GM23338 (cell line): ENCODE measurements at regions not wholly inside any gene's neighbourhood (a gene's known extent, or its start where the extent isn't known, plus 50 kb on each side); places are given as distances from the start of the nearest gene placed in this dataset.
"Not testable (repeated sequence)": the region's sequence is repeated elsewhere in the genome, so short reads cannot be mapped to it uniquely, and the experiment has no call there.

Source experiments
- CREB1 ChIP-seq: fragments of 250-450 bp; sonication (Bioruptor Pico); IDR thresholded peaks from 2 replicates; pipeline ENCODE4 v1.5.0; 2020; ENCODE audit warnings: low read depth, mild to moderate bottlenecking, moderate library complexity
- EZH2 ChIP-seq: fragments of 200-600 bp; sonication (generic); IDR thresholded peaks from one replicate; pipeline ENCODE4 v1.8.0; 2017; ENCODE audit warnings: antibody characterized with exemption, mild to moderate bottlenecking, low read depth; ENCODE audit not compliant: unreplicated experiment
- EZH2phosphoT487 ChIP-seq: fragments of 200-600 bp; sonication (generic); IDR thresholded peaks from one replicate; pipeline ENCODE4 v1.8.1; 2018; ENCODE audit warnings: antibody characterized with exemption; ENCODE audit not compliant: unreplicated experiment
- JUNB ChIP-seq: IDR thresholded peaks from one replicate; pipeline ENCODE4 v1.6.1; 2016; ENCODE audit warnings: antibody characterized with exemption; ENCODE audit not compliant: unreplicated experiment
- NANOG ChIP-seq: IDR thresholded peaks from 2 replicates; pipeline ENCODE4 v1.6.1; 2016; ENCODE audit warnings: antibody characterized with exemption, borderline replicate concordance
- REST ChIP-seq: IDR thresholded peaks from one replicate; pipeline ENCODE4 v1.6.1; 2018; ENCODE audit warnings: antibody characterized with exemption; ENCODE audit not compliant: unreplicated experiment
- ZNF114 ChIP-seq: fragments of 250-450 bp; sonication (Bioruptor Pico); IDR thresholded peaks from 2 replicates; pipeline ENCODE4 v1.5.0; 2020; ENCODE audit warnings: mild to moderate bottlenecking, moderate library complexity
- TF ChIP-seq, protein P1 (sequence below), 2 experiments: fragments of 200-600 bp in 1 of 2; sonication (generic) in 1 of 2; conservative IDR thresholded peaks; 2 replicates each; pipeline versions ENCODE4 v1.5.1 to v1.6.1; 2016 to 2017; ENCODE audit warnings: antibody characterized with exemption in 2 of 2, low read depth in 2 of 2, mild to moderate bottlenecking in 2 of 2, moderate library complexity in 1 of 2

- TF ChIP-seq, protein P1, sequence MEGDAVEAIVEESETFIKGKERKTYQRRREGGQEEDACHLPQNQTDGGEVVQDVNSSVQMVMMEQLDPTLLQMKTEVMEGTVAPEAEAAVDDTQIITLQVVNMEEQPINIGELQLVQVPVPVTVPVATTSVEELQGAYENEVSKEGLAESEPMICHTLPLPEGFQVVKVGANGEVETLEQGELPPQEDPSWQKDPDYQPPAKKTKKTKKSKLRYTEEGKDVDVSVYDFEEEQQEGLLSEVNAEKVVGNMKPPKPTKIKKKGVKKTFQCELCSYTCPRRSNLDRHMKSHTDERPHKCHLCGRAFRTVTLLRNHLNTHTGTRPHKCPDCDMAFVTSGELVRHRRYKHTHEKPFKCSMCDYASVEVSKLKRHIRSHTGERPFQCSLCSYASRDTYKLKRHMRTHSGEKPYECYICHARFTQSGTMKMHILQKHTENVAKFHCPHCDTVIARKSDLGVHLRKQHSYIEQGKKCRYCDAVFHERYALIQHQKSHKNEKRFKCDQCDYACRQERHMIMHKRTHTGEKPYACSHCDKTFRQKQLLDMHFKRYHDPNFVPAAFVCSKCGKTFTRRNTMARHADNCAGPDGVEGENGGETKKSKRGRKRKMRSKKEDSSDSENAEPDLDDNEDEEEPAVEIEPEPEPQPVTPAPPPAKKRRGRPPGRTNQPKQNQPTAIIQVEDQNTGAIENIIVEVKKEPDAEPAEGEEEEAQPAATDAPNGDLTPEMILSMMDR (conservative IDR thresholded peaks at IDR 0.05; ENCODE audit: low read depth in 2 of 2) = not testable (repeated sequence)
- not testable (repeated sequence) for TF ChIP-seq NANOG; EZH2phosphoT487; CREB1 (CRISPR knock-in tag); ZNF114 (CRISPR knock-in tag); JUNB; EZH2; REST
Observed at GRCh38 chr6:79361074-79361473, 126.6 kb upstream of the HMGN3 start.
